Panc1 (cell line): ENCODE measurements at regions not wholly inside any gene's neighbourhood (a gene's known extent, or its start where the extent isn't known, plus 50 kb on each side); places are given as distances from the start of the nearest gene placed in this dataset.

Experiments
- ATAC-seq: fragments of 200-7000 bp; cut with Tn5 transposase; 2 replicates; pipeline ENCODE4 v1.9.1; 2020; ENCODE audit warnings: mild to moderate bottlenecking, moderate library complexity
- BruUV-seq: library from RNA; stranded (reverse); fragments of 400-500 nt; replicated peaks from 2 replicates; lab custom pipeline; 2021; lab: Mats Ljungman, UMichigan
- CTCF ChIA-PET: fragments of 300-600 bp; sonication (Branson Sonifier 250); formaldehyde crosslinking; loops from one replicate; lab custom pipeline; 2022; ENCODE audit warnings: antibody characterized with exemption; lab: Charles Lee
- POLR2A ChIA-PET: fragments of 300-600 bp; sonication (Branson Sonifier 250); formaldehyde crosslinking; loops from one replicate; lab custom pipeline; 2022; ENCODE audit warnings: antibody characterized with exemption; lab: Charles Lee
- DNase-seq: peaks from one replicate; pipeline ENCODE4 v3.0.0-alpha.2; 2010; ENCODE audit warnings: low read depth, low spot score
- H3K27ac ChIP-seq: 2 replicates; pipeline ENCODE4 v1.5.1; 2011; ENCODE audit warnings: mild to moderate bottlenecking, low read length, inconsistent platforms
- H3K27me3 ChIP-seq: fragments of 200-500 bp; sonication (Bioruptor generic); 2 replicates; pipeline ENCODE4 v1.6.0; 2014; ENCODE audit warnings: low read length, inconsistent platforms; ENCODE audit not compliant: control insufficient read depth, insufficient read depth
- H3K36me3 ChIP-seq: fragments of 200-500 bp; sonication (Bioruptor generic); 2 replicates; pipeline ENCODE4 v1.5.1; 2014; ENCODE audit warnings: inconsistent platforms, mild to moderate bottlenecking, low read length, moderate library complexity; ENCODE audit not compliant: control insufficient read depth, insufficient read depth
- H3K4me1 ChIP-seq: 2 replicates; pipeline ENCODE4 v1.5.1; 2011; ENCODE audit warnings: inconsistent platforms, mild to moderate bottlenecking, low read length, moderate library complexity; ENCODE audit not compliant: control insufficient read depth, insufficient read depth
- H3K4me3 ChIP-seq, 2 experiments: 2 replicates each; pipeline ENCODE4 v1.5.1; 2011 to 2012; ENCODE audit warnings: low read depth in 2 of 2, low read length in 2 of 2, mild to moderate bottlenecking in 2 of 2, inconsistent platforms in 1 of 2, moderate library complexity in 1 of 2
- H3K9me3 ChIP-seq: fragments of 200-500 bp; sonication (Bioruptor generic); 2 replicates; pipeline ENCODE4 v1.5.1; 2014; ENCODE audit warnings: low read depth, mild to moderate bottlenecking, inconsistent platforms, low read length, moderate library complexity; ENCODE audit not compliant: control insufficient read depth, insufficient read depth
- CTCF ChIP-seq: fragments of 450-650 bp; IDR thresholded peaks from 2 replicates; pipeline ENCODE4 v1.5.1; 2017; ENCODE audit warnings: mild to moderate bottlenecking
- POLR2AphosphoS5 ChIP-seq: IDR thresholded peaks from 2 replicates; pipeline ENCODE4 v1.6.1; 2012; ENCODE audit warnings: mild to moderate bottlenecking, low read depth, low read length, moderate library complexity
- REST ChIP-seq, 2 experiments: IDR thresholded peaks; 2 replicates each; pipeline ENCODE4 v1.6.1; 2011 to 2012; ENCODE audit warnings: low read depth in 2 of 2, control low read depth in 1 of 2, low read length in 1 of 2, mild to moderate bottlenecking in 1 of 2, moderate library complexity in 1 of 2; ENCODE audit not compliant: insufficient read depth in 1 of 2
- SIN3A ChIP-seq: IDR thresholded peaks from 2 replicates; pipeline ENCODE4 v1.6.1; 2012; ENCODE audit warnings: low read depth, mild to moderate bottlenecking, low read length, moderate library complexity, borderline replicate concordance; ENCODE audit not compliant: insufficient read depth
- TCF7L2 ChIP-seq: IDR thresholded peaks from 2 replicates; pipeline ENCODE4 v1.6.1; 2011; ENCODE audit warnings: mild to moderate bottlenecking, low read depth, low read length, inconsistent platforms
- in situ Hi-C: cut with HindIII; loops from 2 replicates; pipeline ENCODE4 v1.10.0; 2016; ENCODE audit warnings: low sequenced_read_pairs, low pct_unique_long_range_greater_than_20kb
- intact Hi-C: fragments of 100-400 bp; cut with micrococcal nuclease; formaldehyde crosslinking; loops from one replicate; pipeline ENCODE4 v1.10.0; 2022; ENCODE audit not compliant: unreplicated experiment

GRCh38 chr17:51355441-51356410, 95.4 kb downstream of the UTP18 start:
- no peaks in the 10 kb centered on the region for H3K4me1 ChIP-seq
- H3K4me3 ChIP-seq: no peak overlapping the region
- TF ChIP-seq TCF7L2 (no peak), SIN3A (no peak)
- no TSS peak for BruUV-seq
- DNase-seq (no peak), ATAC-seq (peak; percentile 52)
- H3K27me3 ChIP-seq: peaks cover 10% of the 10 kb centered on the region
- intact Hi-C loops: no loop called here
- no peaks in the 10 kb centered on the region for H3K9me3 ChIP-seq
- H3K27ac ChIP-seq: no peak overlapping the region
- no peaks in the 10 kb centered on the region for H3K36me3 ChIP-seq
- ChIA-PET CTCF (no interaction called here), POLR2A (no interaction called here)
- in situ Hi-C loops: no loop called here

- in situ Hi-C loops: no loop called here
- POLR2A ChIA-PET: no interaction called here
- H3K4me3 ChIP-seq: no peak overlapping the region
- H3K36me3 ChIP-seq: no peaks in the 10 kb centered on the region
- no TSS peak for BruUV-seq
- intact Hi-C loops: no loop called here
- ATAC-seq: no peak
- H3K9me3 ChIP-seq: no peaks in the 10 kb centered on the region
- TF ChIP-seq REST (IDR thresholded peaks at IDR 0.05; ENCODE audit: insufficient read depth in 1 of 2, low read depth in 2 of 2, low read length in 1 of 2): no peak
- TF ChIP-seq POLR2AphosphoS5: no peak
- TF ChIP-seq SIN3A: no peak
- TF ChIP-seq CTCF: no peak
- no peak for TF ChIP-seq TCF7L2
- H3K27ac ChIP-seq: no peak overlapping the region
- H3K27me3 ChIP-seq: peaks cover 6% of the 10 kb centered on the region; the same call in 1 of the 2 replicates
- no peak for DNase-seq
- CTCF ChIA-PET: interaction anchor here (0.8 kb wide), 1 partner anchor 786 kb away, joined by 3 read pairs; no protein-coding TSS in a partner anchor
- no peaks in the 10 kb centered on the region for H3K4me1 ChIP-seq
These were observed 98.7 kb downstream of the UTP18 start for GRCh38 chr17:51359055-51359454.
